ENCODE measurements at regions not wholly inside any gene's neighbourhood (a gene's known extent, or its start where the extent isn't known, plus 50 kb on each side); places are given as distances from the start of the nearest gene placed in this dataset.

DNA sequence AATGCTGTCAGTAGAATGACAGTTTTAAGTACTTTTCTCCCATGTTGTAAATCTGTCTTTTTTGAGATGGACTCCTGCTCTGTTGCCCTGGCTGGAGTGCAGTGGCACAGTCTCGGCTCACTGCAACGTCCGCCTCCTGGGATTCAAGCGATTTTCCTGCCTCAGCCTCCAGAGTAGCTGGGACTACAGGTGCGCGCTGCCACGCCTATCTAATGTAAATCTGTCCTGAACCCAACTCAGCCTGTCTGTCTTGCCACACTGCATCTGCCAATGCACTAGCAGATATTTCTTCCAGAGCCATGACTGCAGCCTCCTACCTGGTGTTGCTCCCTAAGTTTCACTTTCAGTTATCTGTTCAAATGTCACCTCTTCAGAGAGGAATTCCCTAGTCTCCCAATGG is 264.1 kb downstream of the PHF14 start:
- TF ChIP-seq CTCF (IDR thresholded peaks at IDR 0.05) (no peak), POLR2A (IDR thresholded peaks at IDR 0.05) (no peak)
